HG03442 (cell line): ENCODE measurements at regions not wholly inside any gene's neighbourhood (a gene's known extent, or its start where the extent isn't known, plus 50 kb on each side); places are given as distances from the start of the nearest gene placed in this dataset.
"Not testable (repeated sequence)": the region's sequence is repeated elsewhere in the genome, so short reads cannot be mapped to it uniquely, and the experiment has no call there.

Experiments
- ATAC-seq: cut with Tn5 transposase; IDR thresholded peaks from one replicate; pipeline ENCODE4 v1.9.1; 2021; ENCODE audit warnings: mild to moderate bottlenecking, moderate library complexity; ENCODE audit not compliant: unreplicated experiment

DNA sequence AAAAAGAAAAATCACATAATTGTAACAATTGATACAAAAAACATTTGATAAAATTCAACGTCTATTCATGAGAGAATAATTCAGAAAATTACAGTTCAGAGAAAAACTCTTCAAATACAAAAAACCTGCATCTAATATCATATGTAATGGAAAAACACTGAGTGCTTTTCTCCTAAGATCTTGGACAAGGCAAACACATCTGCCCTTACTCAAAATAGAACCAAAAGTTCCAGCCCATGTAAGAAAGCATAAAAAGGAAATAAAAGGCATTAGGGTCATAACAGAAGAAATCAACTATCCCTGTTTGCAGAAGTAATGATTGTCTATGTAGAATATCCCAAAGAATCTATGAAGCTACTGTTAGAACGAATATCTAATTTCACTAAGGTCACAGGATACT lies 721.4 kb downstream of the RFPL4B start:
- ATAC-seq, result no peak

DNA sequence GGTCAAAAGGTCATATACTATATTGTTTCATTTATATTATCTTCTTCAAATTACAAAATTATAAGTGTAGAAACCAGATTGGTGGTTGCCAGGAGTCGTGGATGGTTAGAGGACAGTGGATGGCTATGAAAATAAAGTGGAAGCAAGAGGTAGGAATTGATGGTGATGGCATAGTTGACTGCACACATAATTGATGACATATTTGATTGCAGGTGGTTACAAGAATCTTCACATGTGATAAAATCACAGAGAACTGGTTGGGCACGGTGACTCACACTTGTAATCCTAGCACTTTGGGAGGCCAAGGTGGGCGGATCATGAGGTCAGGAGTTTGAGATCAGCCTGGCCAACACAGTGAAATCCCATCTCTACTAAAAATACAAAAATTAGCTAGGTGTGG lies 723.6 kb downstream of the RFPL4B start:
- ATAC-seq, result not testable (repeated sequence)

DNA sequence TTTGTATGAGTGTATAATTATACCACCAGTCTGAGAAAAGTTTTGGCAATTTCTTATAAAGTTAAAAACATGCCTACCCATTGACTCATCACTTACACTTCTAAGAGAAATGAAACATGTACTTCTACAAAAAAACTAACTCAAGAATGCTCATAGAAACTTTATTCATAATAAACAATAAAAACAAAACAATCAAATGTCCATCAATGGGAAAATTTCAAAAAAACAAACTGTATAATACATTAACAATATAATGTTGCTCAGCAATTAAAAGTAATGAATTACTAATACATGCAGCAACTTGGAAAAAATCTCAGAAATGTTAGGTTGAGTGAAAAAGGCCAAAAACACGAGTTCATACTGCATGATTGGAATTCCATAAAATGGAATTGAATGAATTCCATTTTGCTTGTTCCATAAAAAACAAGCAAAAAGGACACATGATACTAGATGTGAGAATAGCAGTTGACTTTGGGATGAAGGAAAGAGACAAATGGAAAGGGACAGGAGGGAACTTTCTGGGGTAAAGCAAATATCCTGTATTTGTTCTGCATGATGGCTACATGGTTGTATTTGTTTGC lies 726.6 kb downstream of the RFPL4B start:
- no peak for ATAC-seq

DNA sequence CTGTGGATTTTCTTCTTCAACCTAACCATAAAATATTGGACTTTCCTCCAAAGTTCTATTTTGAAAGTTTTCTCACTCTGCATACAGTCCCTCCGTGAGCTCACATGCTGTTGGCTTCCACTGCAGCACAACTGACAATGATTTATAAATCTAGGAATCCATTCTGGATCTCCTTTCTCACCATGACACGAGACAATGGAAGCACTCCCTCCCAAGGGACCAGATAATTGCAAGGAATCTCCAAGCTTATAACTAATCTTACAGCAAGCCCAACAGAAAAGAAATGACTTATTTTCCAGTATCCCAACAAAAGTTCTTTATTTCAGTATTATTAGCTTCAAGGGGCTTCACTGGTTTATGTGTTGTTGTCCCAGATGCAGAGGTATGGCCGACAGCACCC lies 729.0 kb downstream of the RFPL4B start:
- no peak for ATAC-seq

DNA sequence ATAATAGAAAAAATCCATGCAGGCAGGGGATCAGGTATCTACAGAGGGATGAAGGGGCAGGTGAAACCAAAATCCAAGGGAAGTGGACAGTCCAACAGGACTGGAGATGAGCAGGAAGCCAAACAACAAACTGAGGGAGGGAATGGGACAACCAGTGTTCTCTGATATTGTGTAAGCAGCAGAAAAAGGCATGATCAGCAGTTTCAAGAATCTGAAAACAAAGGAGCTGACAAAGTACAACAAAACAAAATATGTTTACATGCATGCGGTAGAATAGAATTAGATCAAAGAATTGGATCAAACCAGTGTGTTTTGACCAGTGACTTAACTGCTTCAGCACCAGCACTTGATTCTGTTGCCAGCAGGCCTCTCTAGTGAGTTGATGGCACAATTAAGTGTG lies 729.7 kb downstream of the RFPL4B start:
- no peak for ATAC-seq

DNA sequence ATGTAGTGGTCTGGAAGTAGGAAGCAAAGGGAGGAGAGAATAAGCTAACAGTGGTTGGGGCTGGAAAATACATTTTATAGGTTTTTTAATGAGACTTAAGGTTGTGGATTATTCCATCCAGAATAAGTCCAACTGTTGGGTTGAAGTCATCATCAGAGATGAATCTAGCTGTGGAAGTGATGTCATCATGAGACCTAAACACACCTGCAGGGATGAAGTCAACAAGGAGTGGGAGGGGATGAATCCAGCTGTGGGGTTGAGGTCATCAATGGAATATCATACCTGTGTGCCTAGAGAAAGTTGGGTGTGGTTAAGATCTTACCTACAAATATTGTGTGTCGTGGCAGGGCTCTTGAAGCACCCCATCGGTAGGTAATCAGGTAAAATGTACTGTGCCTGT lies 730.7 kb downstream of the RFPL4B start:
- no peak for ATAC-seq

DNA sequence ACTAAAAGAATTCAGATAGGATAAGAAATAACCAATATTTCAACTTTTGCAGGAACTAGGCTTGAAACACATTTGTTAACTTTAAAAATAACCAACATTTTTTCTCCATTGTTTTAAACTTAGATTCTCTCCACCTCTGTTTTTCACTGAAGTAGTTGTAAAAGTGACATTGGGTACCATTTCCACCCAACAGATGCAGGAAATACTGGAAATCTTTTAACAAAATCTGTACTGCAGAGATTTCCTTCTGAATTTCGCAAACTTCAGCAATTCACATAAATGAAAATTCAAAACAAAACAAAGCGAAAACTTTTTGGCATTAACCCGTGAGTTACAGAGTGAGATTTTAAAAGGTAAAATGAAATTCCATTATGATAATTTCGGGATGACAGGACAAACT lies 731.7 kb downstream of the RFPL4B start:
- no peak for ATAC-seq

DNA sequence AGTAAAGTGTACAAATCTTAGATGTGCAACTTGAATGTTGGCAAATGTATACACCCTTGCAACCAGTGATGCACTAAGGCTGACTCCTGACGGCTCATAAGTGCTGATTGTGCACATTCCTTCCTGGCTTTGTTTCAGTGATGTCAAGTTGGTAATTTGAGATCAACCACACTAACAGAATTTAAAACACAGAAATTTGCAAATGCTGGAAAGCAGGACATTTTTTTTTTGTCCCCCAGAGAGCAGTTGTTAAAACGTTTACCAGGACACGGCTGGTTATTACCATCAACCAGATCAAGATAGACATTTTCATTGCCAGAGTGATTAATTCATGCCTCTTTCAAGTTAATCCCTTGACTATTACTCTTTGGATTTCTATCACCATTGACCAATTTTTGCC lies 735.6 kb downstream of the RFPL4B start:
- no peak for ATAC-seq

DNA sequence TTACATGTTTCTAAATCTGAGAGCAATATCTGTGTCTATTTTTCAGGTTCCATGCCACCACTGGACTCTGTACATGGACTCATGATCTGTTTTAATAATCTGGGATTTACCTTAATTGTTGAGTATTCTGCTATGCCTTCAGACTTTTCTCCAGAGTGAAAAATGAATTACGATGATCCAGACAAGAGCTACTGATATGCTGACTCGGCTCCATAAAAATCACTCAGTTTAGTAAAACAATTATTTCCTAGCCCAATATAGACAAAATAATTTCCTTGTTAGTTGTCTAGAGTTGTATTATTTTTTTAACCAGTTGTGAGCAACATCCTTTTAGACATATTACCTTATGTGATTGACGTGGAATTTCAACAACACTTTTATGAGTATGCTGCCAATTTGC lies 736.8 kb downstream of the RFPL4B start:
- no peak for ATAC-seq

DNA sequence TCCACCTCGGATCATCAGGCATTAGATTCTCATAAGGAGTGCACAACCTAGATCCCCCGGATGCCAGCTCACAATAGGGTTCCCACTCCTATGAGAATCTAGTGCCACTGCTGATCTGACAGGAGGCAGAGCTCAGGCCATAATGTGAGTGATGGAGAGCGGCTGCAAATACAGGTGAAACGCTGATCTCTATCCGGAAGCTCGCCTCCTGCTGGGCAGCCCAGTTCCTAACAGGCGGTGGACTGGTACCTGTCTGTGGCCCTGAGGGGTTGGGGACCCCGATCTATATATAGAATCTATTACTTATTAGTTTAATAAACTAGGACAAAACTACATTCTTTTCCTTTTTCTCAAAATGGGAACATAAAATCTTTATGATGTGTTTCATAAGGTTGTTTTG lies 741.9 kb downstream of the RFPL4B start:
- ATAC-seq, result no peak

DNA sequence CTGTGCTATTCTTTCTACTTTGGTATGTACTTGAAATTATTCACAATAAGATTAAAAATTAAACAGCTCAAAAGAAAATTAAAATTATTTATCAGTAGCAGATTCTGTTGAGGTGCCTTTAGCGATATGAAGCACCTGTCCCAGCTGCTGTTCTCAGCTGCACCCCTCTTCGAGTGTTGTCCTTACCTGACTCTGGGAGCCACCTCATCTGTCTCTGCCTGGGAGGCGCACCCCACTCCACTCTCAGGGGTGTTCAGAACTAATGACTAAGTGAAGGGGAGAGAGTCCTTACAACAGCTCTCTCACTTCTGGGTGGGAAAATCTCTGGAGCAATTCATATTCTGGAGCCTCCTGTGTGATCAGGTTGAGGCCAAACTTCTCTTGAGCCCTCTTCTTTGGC lies 745.7 kb downstream of the RFPL4B start:
- ATAC-seq, result no peak

DNA sequence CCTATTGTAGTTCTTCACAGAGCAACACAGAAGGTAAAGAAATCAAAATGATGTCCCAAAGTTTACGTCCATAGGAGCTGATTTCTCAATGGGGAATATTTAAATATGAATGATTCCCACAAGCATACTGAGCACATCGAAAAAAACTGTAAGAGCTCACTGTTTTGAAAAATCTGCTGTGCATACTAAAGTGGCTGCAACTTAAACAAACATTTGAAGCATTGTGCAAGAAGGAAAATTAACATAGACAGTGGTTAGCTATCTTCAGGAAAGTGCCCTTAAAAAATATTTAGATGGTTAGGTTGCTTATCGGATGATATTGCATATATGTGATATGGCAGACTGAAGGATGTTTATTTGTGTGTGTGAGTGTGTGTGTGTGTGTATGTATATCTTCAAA lies 747.6 kb downstream of the RFPL4B start:
- ATAC-seq, result no peak

DNA sequence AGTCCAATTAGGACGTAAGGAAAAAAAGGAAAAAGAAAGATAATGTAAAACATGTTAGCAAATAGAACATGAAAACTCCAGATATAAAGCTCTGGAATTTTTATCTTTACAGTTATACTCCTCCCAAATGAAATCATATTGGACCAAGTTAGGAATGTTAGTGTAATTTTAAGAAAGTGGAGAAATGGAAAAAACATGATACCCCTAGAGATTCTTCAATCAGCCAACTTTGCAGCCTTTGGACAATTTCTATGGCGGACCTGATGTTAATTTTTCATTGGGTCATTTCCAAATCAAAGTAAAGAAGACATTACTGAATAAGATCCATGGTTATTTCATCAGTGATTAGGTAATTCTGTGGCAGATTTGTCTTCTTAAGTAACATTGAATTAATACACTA lies 748.7 kb downstream of the RFPL4B start:
- no peak for ATAC-seq

DNA sequence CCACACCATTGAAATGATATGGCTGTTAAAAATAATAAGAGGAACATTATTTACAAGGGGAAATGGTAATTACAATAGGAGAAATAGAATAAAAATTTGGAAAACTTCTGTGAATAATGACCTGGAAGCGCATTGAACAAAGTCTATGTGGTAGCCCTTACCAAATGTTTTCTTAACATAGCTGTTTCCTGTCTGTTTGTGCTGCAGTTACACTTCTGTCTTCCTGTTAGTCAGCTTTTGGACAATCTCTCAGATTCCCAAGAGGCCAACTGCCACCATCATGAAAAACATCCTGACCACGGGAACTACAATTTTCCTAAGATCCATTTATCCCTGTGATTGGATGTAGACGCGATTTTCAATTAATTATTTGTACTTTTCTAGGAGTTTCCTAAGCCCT lies 754.4 kb upstream of the MARCKS start:
- ATAC-seq, result no peak

DNA sequence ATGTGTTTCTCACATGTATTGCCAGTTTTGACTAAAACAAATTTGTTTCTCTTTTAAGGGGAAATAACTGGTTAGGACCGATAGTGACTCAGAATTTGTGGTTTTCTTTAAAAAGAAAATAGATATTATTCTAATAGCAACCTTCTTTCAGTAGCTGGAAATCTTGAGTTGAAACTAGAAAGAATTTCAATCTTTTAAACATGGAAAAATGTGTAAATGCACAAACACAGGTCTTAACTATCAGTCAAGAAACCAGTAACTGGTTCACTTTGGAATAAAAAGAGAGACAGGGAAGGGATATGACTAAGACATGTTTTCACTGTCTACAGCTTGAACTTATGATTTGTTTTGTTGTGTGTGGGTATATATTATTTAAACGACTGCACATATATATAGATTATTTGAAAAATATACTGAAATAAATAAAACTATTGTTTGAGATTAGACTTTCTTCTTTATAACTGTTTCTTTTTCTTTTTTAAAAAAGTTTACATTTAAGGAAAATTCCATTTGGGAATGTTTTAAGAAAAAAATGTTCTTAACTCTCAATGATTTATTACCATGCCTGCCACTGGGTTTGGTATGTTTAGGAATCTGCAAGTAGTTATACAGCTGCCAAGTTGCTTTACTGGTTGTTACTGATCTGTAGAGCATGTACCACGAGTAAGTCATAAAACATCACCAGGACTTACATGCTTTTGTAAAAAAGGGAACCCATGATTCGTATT lies 753.3 kb upstream of the MARCKS start:
- no peak for ATAC-seq

DNA sequence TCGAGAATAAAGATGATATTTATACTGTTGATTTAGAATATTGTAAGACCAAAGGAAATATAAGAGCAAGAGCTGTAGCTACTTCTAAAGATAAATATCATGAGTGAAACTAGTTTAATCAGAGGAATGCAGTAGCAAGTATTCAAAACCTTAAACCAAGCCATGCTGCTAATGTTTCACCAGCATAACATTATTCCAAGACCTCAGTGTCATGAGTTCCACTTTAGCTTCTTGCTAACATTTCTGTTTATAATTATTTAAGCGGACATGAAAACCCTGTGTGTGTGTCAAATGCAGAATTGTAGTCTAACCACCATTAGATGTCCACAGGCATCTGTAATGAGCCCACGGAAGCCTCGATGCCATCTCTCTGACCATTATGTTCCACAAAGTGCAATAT lies 752.6 kb upstream of the MARCKS start:
- ATAC-seq, result no peak

DNA sequence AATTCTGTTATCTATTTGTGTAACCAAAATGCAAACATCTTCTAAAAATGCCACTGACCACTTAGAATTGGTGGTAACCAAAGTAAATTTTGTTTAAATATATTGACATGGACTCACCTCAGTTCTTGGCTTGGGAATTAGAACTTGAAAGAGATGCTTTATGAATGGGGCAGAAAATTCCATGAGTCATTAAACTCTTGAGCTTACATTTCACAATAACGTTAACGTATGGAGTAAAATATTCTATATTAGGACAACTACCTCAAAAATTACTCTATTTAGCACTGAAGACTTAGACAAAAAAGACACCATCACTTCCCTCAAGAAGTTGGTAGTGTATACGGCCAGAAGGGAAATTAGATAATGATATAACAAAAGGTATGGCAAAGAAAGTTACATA lies 752.2 kb upstream of the MARCKS start:
- ATAC-seq, result no peak

DNA sequence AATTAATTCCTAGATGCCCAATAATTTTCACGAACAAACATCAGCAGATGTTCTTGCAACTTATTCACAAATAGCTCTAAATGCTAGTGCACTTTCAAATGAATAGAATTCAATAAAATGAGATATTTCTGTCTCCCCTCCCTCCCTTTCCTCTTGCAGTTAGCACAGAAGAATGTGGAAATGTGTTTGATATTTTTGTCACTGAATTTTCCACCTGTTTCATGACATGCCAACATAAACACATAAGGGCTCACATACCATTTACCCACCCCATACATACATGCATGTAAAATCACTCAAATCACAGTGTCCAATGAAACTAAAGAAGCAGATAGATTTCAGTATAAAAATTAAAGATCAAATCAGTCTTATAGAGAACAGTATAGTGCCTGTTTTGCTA lies 746.9 kb upstream of the MARCKS start:
- no peak for ATAC-seq

DNA sequence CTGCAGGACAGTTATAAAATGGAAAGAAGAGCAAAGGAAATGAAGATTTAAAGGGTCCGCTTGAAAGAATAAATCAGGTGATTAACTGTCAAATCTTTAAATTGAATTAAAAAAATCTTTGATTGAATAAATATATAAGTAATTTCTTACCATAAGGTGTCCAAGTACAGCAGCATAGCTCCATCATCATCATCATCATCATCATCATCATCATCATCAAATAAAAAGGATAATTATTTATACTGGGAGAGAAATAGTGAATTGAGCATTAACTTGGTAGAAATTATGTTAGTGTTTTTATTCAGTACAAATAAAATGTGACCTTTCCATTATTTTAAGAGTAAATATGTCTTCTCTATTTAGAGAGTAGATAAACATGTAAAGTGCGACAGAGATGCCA lies 745.6 kb upstream of the MARCKS start:
- ATAC-seq, result no peak

DNA sequence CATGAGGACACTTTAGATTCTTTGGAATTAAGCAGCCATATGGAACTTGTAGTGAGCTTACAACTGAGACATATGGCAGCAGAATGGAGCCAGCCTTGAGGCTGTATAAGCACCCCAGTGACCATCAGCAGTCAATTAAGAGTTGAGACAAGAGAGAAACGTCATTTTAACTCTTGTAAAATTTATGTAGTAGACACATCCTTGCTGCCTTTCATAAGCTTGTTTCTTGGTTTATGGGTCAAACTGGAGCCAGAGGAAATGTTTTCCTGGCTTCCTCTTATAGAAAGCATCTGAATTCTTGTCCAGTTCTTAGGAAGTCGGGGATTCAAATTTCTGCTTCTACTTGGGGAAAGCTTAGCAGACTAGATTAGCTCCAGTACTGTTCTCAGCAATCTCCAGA lies 745.1 kb upstream of the MARCKS start:
- no peak for ATAC-seq

DNA sequence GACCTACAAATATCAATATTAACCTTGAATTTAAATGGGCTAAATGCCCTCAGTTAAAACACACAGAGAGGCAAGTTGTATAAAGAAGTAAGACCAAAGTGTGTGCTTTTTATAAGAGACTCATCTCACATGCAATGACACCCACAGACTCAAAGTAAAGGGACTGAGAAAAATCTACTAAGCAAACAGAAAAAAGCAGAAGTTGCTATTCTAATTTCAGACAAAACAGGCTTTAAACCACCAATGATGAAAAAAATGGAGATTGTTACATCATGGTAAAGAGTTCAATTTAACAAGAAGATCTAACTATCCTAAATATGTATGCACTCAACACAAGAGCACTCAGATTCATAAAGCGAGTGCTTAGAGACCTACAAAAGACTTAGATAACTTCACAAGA lies 741.9 kb upstream of the MARCKS start:
- ATAC-seq, result no peak

DNA sequence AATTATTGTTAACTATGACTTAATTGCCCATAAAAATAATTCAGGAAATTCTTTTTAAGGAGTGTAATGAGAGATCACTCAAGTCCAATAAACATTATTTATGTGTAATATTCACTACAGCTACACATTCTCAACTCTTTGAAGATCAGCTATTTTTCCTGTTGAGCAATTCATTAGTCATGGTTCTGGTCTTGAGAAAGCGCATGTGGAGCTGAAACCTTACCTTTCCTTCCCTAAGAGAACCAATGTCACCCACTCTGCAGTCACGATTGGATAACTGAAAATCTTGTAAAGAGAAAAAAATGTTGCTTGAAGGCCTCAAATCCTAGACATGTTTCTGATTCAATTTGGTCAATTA lies 736.9 kb upstream of the MARCKS start:
- no peak for ATAC-seq

DNA sequence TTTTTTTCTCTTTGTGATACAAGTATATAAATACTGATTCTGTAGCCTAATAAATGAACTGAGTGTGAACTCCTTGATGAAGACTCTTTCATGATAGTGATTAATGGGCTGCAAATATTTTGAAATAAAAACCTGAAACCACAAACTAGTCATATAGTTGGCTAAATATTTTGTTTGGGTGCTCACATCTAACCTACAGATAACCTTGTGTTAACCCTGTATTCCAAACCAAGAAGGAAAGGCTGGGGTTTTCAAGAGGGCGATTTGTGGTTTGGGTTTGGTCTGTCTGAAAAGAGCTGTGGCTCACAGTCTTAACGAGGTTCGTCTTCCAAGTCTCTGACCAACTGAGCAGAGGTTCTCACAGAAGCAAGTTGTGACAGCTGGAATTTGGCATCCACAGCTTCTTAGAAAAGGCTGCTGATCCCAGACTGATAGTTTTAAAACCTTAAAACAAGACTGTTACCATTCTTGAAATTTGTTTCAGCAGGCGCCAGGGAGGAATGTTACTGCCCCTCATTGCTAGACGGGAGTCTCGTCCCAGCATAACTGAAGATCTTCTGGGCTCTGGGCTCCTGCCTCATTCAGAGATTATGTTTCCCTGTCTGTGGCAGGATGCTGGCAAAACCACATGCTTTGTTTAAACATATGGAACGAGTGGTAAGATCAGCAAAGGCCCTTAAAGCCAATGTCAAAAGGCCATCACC lies 736.4 kb upstream of the MARCKS start:
- no peak for ATAC-seq
